HEK293T (cell line): ENCODE measurements at regions not wholly inside any gene's neighbourhood (a gene's known extent, or its start where the extent isn't known, plus 50 kb on each side); places are given as distances from the start of the nearest gene placed in this dataset.

ENCODE experiments used
- FOXK2 ChIP-seq: fragments of 450-650 bp; IDR thresholded peaks from 2 replicates; pipeline ENCODE4 v1.6.1; 2016; ENCODE audit warnings: mild to moderate bottlenecking
- LEF1 ChIP-seq: fragments of 450-650 bp; IDR thresholded peaks from 2 replicates; pipeline ENCODE4 v1.6.1; 2017; ENCODE audit warnings: mild to moderate bottlenecking, borderline replicate concordance
- NFRKB ChIP-seq: fragments of 450-650 bp; IDR thresholded peaks from 2 replicates; pipeline ENCODE4 v1.6.1; 2016; ENCODE audit warnings: mild to moderate bottlenecking, moderate library complexity
- SP1 ChIP-seq: fragments of 450-650 bp; IDR thresholded peaks from 2 replicates; pipeline ENCODE4 v1.6.1; 2017

- TF ChIP-seq LEF1 (no peak), FOXK2 (no peak), SP1 (no peak), NFRKB (no peak)
Measured at GRCh38 chr21:38881131-38881530, 75.4 kb downstream of the ETS2 start.
